ENCODE measurements at regions not wholly inside any gene's neighbourhood (a gene's known extent, or its start where the extent isn't known, plus 50 kb on each side); places are given as distances from the start of the nearest gene placed in this dataset.

DNA sequence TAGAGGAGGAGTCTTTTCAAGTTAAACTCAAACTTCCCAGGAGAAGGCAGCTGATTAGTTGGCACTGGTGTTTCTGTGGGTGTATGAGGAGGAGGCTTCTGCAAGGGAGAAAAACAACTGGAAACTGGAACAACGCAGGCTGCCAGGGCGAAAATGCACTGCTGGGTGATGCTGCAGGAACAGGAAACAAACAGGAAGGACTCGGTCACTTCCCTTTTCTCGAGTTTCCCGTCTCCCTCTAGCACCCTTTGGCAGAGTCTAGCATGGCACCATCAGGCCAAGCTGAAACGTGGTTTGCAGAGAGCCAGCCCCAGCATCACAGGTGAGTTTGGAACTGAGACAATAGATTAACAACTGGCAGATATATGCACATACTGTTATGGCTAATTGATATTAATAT is 77.5 kb upstream of the CAST start:
- TF ChIP-seq, protein P1, sequence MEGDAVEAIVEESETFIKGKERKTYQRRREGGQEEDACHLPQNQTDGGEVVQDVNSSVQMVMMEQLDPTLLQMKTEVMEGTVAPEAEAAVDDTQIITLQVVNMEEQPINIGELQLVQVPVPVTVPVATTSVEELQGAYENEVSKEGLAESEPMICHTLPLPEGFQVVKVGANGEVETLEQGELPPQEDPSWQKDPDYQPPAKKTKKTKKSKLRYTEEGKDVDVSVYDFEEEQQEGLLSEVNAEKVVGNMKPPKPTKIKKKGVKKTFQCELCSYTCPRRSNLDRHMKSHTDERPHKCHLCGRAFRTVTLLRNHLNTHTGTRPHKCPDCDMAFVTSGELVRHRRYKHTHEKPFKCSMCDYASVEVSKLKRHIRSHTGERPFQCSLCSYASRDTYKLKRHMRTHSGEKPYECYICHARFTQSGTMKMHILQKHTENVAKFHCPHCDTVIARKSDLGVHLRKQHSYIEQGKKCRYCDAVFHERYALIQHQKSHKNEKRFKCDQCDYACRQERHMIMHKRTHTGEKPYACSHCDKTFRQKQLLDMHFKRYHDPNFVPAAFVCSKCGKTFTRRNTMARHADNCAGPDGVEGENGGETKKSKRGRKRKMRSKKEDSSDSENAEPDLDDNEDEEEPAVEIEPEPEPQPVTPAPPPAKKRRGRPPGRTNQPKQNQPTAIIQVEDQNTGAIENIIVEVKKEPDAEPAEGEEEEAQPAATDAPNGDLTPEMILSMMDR (IDR thresholded peaks at IDR 0.05; ENCODE audit: low read depth, low read length), result no peak
- H3K4me3 ChIP-seq (ENCODE audit: low read depth, low read length), result no peak overlapping the region

DNA sequence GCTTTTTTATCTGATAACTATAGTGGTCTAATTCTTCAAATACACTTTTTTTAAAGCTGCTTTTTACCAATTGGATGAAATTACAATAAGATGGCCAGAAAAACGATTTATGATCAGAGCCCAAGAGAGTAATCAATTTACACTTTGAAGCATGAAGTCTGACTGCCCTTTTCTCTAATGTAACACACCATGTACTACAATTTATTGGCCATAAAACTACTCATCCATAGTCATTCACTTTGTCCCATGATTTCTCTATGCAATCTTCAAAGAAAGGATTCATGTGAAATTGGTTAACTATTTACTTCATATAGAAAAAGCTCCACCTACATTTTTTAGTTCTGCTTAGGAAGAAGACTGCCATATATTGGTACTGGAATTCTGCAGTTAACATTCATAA is 73.6 kb upstream of the CAST start:
- TF ChIP-seq, protein P1 (IDR thresholded peaks at IDR 0.05; ENCODE audit: low read depth, low read length), result no peak

DNA sequence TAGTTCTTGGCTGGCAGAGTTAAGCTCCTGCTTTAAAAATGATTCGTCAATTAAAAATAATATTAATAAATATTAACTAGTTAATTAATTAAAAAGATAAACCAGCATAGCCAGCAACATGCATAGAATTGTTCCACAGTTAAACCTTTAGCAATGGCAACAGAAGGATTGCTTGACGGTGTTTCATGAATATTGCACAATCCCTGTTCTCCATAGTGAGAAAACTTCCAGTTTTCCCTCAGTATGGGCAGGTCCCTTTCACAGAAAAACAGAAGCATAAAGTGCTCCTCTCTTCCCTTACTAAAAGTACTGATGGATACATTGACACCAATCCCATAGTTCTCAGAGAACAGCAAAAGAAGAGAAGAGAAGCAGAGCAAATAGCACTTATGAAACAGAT is 71.4 kb upstream of the CAST start:
- TF ChIP-seq, protein P1 (IDR thresholded peaks at IDR 0.05; ENCODE audit: low read depth, low read length), result no peak
- no peak overlapping the region for H3K4me3 ChIP-seq (ENCODE audit: low read depth, low read length)

More for the DNA sequence above, 73.6 kb upstream of the CAST start:
- H3K4me3 ChIP-seq (ENCODE audit: low read depth, low read length), result no peak overlapping the region

DNA sequence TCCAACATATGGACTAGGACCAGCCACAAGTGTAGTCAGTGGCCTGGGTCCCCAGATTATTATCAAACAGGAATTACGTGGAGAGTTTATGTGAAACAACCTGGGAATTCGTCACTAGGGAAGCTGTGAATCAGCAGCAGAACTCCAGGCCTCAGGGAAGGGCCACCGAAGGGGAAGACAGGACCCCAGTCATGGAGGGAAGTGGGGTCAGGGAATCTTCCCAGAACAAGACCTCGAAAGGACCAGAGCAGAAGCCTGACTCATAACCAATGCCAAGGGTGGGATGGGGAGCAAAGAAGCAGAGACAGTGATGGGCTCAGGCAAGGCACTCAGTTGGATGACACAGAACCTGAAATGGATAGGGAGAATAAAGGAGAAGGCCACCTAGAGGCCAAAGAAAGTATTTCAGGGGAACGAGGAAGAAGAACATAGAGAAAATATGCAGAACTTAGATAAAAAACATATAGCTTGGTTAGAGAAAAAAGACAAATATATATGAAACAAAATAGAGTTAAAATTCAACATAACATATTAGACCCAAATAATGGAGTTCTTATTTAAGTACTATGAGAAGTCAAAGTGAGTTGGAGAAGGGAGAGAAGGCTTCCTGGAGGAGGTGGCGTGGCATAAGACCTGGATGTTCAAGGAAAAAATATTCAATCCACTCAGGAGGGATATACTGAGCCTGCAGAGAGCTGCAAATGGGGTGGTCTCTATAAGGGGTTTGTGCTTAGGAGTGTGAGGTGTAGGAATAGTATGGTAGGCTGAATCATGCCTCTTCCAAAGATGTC is 66.7 kb upstream of the CAST start:
- H3K4me3 ChIP-seq (ENCODE audit: low read depth, low read length), result no peak overlapping the region
- TF ChIP-seq, protein P1 (IDR thresholded peaks at IDR 0.05; ENCODE audit: low read depth, low read length), result peak; percentile 20; the same call in 1 of the 2 replicates

DNA sequence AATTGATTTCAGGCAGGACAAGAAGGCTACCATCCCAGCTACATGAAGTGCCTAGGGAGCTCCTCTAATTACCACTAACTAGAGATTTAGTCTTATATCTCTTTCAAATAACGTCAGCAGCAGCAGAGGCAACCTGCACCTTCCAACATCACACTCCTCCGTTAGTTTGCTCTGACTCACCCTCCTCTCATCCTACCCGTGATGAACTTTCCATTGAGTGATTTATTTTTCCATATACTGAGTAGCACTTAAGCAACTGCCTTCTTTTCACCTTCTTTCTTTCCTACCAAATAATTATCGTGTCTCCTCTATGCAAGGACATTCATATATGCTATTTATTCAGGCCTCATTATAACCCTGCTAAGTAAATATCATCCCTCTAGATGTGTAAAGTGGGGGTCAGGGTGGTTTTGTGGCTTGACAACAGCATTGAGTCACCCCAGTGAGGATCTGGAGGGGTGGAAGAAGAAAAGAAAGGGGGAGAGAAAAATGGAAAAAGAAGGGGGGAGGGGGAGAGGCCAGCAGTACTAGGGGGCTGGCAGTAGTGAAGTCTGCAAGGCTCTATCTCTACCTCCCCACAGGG is 64.6 kb upstream of the CAST start:
- TF ChIP-seq, protein P1 (IDR thresholded peaks at IDR 0.05; ENCODE audit: low read depth, low read length), result no peak
- H3K4me3 ChIP-seq (ENCODE audit: low read depth, low read length), result no peak overlapping the region

DNA sequence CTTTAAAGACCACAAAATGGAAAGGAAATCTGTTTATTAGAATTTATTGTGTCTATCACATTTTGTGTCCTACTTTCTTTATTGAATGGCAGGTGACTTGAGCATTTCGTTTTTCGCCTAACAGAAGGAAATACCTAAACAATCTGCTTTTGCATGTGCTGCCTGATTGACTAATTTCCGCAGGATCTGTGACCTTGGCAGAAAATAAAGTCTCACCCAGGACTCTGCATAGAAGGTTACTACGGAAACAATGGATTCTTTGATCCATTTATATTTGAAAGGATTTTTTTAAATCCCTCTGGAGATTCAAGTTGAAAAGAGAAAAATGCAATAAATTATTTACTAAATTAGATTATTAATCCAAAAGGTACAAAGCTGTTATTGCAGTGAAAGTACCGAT is 61.0 kb upstream of the CAST start:
- TF ChIP-seq, protein P1 (IDR thresholded peaks at IDR 0.05; ENCODE audit: low read depth, low read length), result no peak

DNA sequence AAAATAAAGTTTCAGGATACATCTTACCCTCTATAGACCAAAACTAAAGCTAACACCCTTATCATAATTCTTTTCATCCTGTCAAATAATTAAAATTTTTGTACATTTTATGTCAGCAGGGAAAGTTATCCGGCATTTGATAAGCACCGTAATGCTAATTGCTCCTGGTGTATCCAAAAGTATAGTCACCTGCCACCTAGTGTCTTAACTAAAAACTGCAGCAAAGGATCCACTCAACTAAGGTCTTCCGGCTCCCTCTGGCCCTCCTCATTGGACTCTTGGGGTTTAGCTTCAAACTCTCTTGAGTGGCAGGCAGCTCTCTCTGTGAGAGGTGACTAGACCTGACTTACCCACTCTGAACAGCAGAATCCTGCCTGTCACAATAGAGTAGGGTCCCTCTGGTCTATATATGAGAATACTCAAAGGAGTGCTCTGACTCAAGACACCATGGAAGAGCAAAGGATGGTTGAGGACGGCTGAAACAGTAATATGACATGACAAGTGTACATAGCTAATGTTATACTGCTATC is 60.4 kb upstream of the CAST start:
- TF ChIP-seq, protein P1 (IDR thresholded peaks at IDR 0.05; ENCODE audit: low read depth, low read length), result peak; percentile 66

More for the DNA sequence above, 61.0 kb upstream of the CAST start:
- H3K4me3 ChIP-seq (ENCODE audit: low read depth, low read length), result no peak overlapping the region

More for the DNA sequence above, 60.4 kb upstream of the CAST start:
- no peak overlapping the region for H3K4me3 ChIP-seq (ENCODE audit: low read depth, low read length)

Data from WI38 (cell line).